SK-N-MC (cell line): ENCODE measurements at regions not wholly inside any gene's neighbourhood (a gene's known extent, or its start where the extent isn't known, plus 50 kb on each side); places are given as distances from the start of the nearest gene placed in this dataset.

Experiments
- DNase-seq: peaks from one replicate; pipeline ENCODE4 v3.0.0-alpha.2; 2011; ENCODE audit warnings: low read depth, low spot score
- H3K27ac ChIP-seq: fragments of 200-600 bp; sonication (generic); 2 replicates; pipeline ENCODE4 v1.5.1; 2016; ENCODE audit warnings: mixed run types
- H3K36me3 ChIP-seq: fragments of 200-600 bp; sonication (generic); 2 replicates; pipeline ENCODE4 v1.6.1; 2017; ENCODE audit warnings: antibody characterized with exemption, low read length, mixed read lengths; ENCODE audit not compliant: insufficient read depth
- H3K4me3 ChIP-seq: fragments of 200-600 bp; sonication (generic); 2 replicates; pipeline ENCODE4 v1.5.1; 2016
- H3K9ac ChIP-seq: fragments of 200-600 bp; sonication (generic); 2 replicates; pipeline ENCODE4 v1.8.0; 2017; ENCODE audit warnings: mixed run types, mixed read lengths; ENCODE audit not compliant: insufficient read length
- H3K9me3 ChIP-seq: fragments of 200-600 bp; sonication (generic); 2 replicates; pipeline ENCODE4 v1.6.1; 2017; ENCODE audit warnings: low read depth, mild to moderate bottlenecking, antibody characterized with exemption, low read length, moderate library complexity, mixed read lengths
- EZH2 ChIP-seq: fragments of 200-600 bp; sonication (generic); IDR thresholded peaks from one replicate; pipeline ENCODE4 v1.6.1; 2017; ENCODE audit warnings: antibody characterized with exemption
- FOXP2 ChIP-seq: optimal IDR thresholded peaks from 2 replicates; pipeline ENCODE3; 2011; ENCODE audit warnings: mild to moderate bottlenecking, moderate library complexity; ENCODE audit not compliant: insufficient read depth; ENCODE audit errors: extremely low read length, control extremely low read depth
- POLR2AphosphoS5 ChIP-seq: IDR thresholded peaks from 2 replicates; pipeline ENCODE4 v1.6.1; 2012; ENCODE audit warnings: mild to moderate bottlenecking, low read depth, low read length, borderline replicate concordance

- no peaks in the 10 kb centered on the region for H3K36me3 ChIP-seq
- H3K9ac ChIP-seq, result no peak overlapping the region
- no peak overlapping the region for H3K27ac ChIP-seq
- no peak overlapping the region for H3K4me3 ChIP-seq
- no peaks in the 10 kb centered on the region for H3K9me3 ChIP-seq
- TF ChIP-seq POLR2AphosphoS5, result no peak
- TF ChIP-seq EZH2, result no peak
- no peak for TF ChIP-seq FOXP2
- DNase-seq, result no peak
Measured at GRCh38 chr3:24601066-24601939, 106.7 kb upstream of the THRB start.

DNA sequence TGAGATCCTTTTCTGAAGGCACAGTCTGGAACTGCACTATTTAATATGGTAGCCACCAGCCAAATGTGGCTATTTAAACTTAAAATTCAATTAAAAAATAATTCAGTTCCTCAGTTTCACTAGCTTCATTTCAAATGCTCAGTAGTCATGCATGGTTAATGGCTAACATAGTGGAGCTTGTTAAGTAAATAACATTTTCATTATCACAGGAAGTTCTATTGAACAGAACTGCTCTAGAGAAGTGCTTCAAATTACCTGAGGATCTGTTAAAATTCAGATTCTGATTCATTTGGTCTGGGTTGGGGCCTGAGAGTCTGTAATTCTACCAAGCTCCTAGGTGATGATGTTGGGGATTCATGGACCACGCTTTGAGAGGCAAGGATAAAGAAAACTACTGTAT, 109.6 kb upstream of the THRB start:
- TF ChIP-seq EZH2 (no peak), POLR2AphosphoS5 (no peak), FOXP2 (no peak)
- no peak overlapping the region for H3K27ac ChIP-seq
- DNase-seq, result no peak

GRCh38 chr3:24605511-24606028, 110.9 kb upstream of the THRB start:
- no peak overlapping the region for H3K9ac ChIP-seq
- H3K4me3 ChIP-seq, result no peak overlapping the region
- no peak for DNase-seq
- no peak for TF ChIP-seq EZH2
- no peak for TF ChIP-seq FOXP2
- no peak for TF ChIP-seq POLR2AphosphoS5
- H3K27ac ChIP-seq, result no peak overlapping the region
- no peaks in the 10 kb centered on the region for H3K36me3 ChIP-seq
- H3K9me3 ChIP-seq, result no peaks in the 10 kb centered on the region

More for the DNA sequence above, 109.6 kb upstream of the THRB start:
- H3K36me3 ChIP-seq, result no peaks in the 10 kb centered on the region
- no peak overlapping the region for H3K4me3 ChIP-seq
- no peak overlapping the region for H3K9ac ChIP-seq
- H3K9me3 ChIP-seq, result no peaks in the 10 kb centered on the region

DNA sequence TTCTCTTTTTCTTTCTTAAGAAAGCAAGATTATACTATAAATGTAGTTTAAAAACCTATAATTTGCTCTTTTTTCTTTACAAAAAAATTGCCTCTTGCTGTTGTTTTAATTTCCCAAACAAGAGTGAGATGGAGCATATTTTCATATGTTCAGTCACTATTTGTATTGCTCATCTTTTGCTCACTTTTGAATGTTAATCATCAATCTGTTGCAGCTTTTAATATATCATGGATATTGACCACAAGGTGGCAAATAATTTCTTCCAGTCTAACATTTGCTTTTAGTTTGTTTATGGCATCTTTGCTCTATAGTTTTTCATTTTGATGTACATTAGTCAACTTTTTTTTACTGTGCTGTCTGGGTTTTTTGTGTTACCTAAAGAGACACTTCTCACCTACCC, 112.6 kb upstream of the THRB start:
- TF ChIP-seq POLR2AphosphoS5, result no peak
- TF ChIP-seq EZH2, result no peak
- no peak for TF ChIP-seq FOXP2
- no peaks in the 10 kb centered on the region for H3K9me3 ChIP-seq
- no peak for DNase-seq
- no peak overlapping the region for H3K9ac ChIP-seq
- no peaks in the 10 kb centered on the region for H3K36me3 ChIP-seq
- no peak overlapping the region for H3K27ac ChIP-seq
- H3K4me3 ChIP-seq, result no peak overlapping the region

DNA sequence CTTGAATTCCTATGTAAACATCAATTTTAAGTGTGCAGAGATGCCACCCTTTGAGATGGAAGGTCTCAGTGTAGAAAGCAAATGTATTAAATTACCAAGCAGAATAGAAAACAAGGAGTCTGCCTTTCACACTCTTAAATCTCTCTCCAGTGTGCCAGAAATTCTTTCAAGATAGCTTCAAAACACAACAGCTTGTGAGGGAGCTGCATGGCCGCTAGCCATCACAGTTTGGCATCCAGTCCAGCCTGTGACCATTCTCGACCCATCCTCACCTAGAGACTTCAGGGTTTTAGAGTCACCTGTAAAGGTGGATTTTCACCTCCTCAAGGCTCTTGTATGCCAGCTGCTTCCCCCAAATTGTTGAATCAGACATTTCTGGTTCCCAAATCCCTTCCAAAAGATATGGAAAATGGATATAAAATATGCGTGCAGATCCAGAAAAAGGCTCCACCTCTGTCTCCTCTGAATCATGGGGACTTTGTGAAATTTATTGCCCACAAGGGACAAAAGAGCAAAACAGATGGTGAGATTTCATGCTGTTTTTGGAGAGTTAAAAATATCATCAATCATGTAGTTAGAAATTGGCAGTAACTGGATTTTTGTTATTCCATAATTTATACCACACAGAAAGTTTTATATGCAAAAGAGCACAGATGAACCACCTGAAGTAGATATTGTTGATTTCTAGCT, 114.2 kb upstream of the THRB start:
- Histone ChIP-seq H3K4me3 (no peak overlapping the region), H3K9ac (no peak overlapping the region), H3K27ac (no peak overlapping the region), H3K9me3 (no peaks in the 10 kb centered on the region), H3K36me3 (no peaks in the 10 kb centered on the region)
- TF ChIP-seq EZH2 (no peak), POLR2AphosphoS5 (no peak), FOXP2 (no peak)
- DNase-seq, result no peak

DNA sequence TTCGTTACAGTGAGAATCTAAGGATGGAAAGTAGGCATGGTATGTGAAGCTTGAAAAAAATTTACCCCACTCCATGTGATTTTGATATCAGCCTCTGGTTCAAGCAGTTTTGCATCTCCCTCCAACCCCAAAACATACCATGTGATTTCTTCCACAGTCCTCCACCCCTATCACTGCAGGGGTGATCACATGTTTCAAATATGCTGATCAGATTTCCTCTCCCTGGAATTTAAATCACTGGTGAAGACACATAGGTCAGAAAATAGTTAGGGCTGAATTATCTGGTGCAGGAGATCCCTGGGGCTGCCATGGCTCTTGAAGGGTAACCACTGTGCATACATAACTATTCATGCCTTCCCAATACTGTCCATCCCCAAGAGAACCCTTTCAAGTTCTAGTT, 119.7 kb upstream of the THRB start:
- no peak overlapping the region for H3K9ac ChIP-seq
- TF ChIP-seq FOXP2, result no peak
- TF ChIP-seq POLR2AphosphoS5, result no peak
- no peak for TF ChIP-seq EZH2
- no peak for DNase-seq
- H3K27ac ChIP-seq, result no peak overlapping the region
- H3K4me3 ChIP-seq, result no peak overlapping the region
- no peaks in the 10 kb centered on the region for H3K9me3 ChIP-seq
- H3K36me3 ChIP-seq, result no peaks in the 10 kb centered on the region

DNA sequence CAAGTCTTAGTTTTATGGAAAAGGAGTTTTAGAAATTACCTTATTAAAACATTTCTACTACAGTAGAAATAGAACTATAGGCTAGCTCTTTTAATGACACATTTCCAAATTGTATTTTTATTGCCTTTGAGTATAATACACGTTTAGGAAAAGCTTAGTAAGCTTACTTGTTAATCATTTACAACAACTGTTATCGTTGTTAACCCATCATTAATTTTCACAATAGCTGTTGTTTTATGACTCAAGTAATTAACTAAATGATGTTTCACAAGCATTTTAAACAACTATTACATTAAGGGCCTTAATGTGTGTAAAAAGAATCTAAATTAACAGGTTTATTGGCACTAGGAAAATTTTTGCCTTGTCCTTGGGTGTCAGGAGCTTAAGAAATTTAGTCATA, 120.5 kb upstream of the THRB start:
- TF ChIP-seq FOXP2 (no peak), POLR2AphosphoS5 (no peak), EZH2 (no peak)
- no peak overlapping the region for H3K9ac ChIP-seq
- H3K9me3 ChIP-seq, result no peaks in the 10 kb centered on the region
- H3K36me3 ChIP-seq, result no peaks in the 10 kb centered on the region
- no peak for DNase-seq
- no peak overlapping the region for H3K27ac ChIP-seq
- H3K4me3 ChIP-seq, result no peak overlapping the region

- no peak for DNase-seq
- Histone ChIP-seq H3K27ac (no peak overlapping the region), H3K9ac (no peak overlapping the region), H3K36me3 (no peaks in the 10 kb centered on the region), H3K9me3 (no peaks in the 10 kb centered on the region), H3K4me3 (no peak overlapping the region)
- TF ChIP-seq FOXP2, result no peak
- no peak for TF ChIP-seq EZH2
- TF ChIP-seq POLR2AphosphoS5, result no peak
Measured at GRCh38 chr3:24616110-24616829, 121.6 kb upstream of the THRB start.
